ENCODE measurements at regions not wholly inside any gene's neighbourhood (a gene's known extent, or its start where the extent isn't known, plus 50 kb on each side); places are given as distances from the start of the nearest gene placed in this dataset.

- Histone ChIP-seq H3K4me3 (no peak overlapping the region), H3K9ac (ENCODE audit: insufficient read length) (no peak overlapping the region), H3K27ac (no peak overlapping the region), H3K36me3 (ENCODE audit: insufficient read depth, low read length) (no peaks in the 10 kb centered on the region), H3K9me3 (ENCODE audit: low read depth, low read length) (no peaks in the 10 kb centered on the region)
- DNase-seq (ENCODE audit: low read depth, low spot score) = no peak
- TF ChIP-seq POLR2AphosphoS5 (IDR thresholded peaks at IDR 0.05; ENCODE audit: borderline replicate concordance, low read depth, low read length) (no peak), FOXP2 (optimal IDR thresholded peaks at IDR 0.05; ENCODE audit: control extremely low read depth, extremely low read length, insufficient read depth) (no peak), EZH2 (IDR thresholded peaks at IDR 0.05) (no peak)
Observed at GRCh38 chr7:47008461-47008860, 573.5 kb downstream of the TNS3 start.

- DNase-seq (ENCODE audit: low read depth, low spot score) = no peak
- no peak overlapping the region for H3K4me3 ChIP-seq
- no peak overlapping the region for H3K9ac ChIP-seq (ENCODE audit: insufficient read length)
- H3K27ac ChIP-seq = no peak overlapping the region
- no peaks in the 10 kb centered on the region for H3K36me3 ChIP-seq (ENCODE audit: insufficient read depth, low read length)
- H3K9me3 ChIP-seq (ENCODE audit: low read depth, low read length) = no peaks in the 10 kb centered on the region
- no peak for TF ChIP-seq POLR2AphosphoS5 (IDR thresholded peaks at IDR 0.05; ENCODE audit: borderline replicate concordance, low read depth, low read length)
- TF ChIP-seq EZH2 (IDR thresholded peaks at IDR 0.05) = no peak
- TF ChIP-seq FOXP2 (optimal IDR thresholded peaks at IDR 0.05; ENCODE audit: control extremely low read depth, extremely low read length, insufficient read depth) = no peak
Observed at GRCh38 chr7:47007471-47007870, 574.4 kb downstream of the TNS3 start.

- peak; percentile 53 for DNase-seq (ENCODE audit: low read depth, low spot score)
- TF ChIP-seq POLR2AphosphoS5 (IDR thresholded peaks at IDR 0.05; ENCODE audit: borderline replicate concordance, low read depth, low read length) (no peak), FOXP2 (optimal IDR thresholded peaks at IDR 0.05; ENCODE audit: control extremely low read depth, extremely low read length, insufficient read depth) (peak; percentile 35), EZH2 (IDR thresholded peaks at IDR 0.05) (no peak)
- Histone ChIP-seq H3K9me3 (ENCODE audit: low read depth, low read length) (no peaks in the 10 kb centered on the region), H3K9ac (ENCODE audit: insufficient read length) (no peak overlapping the region), H3K4me3 (no peak overlapping the region), H3K36me3 (ENCODE audit: insufficient read depth, low read length) (no peaks in the 10 kb centered on the region), H3K27ac (no peak overlapping the region)
Observed at GRCh38 chr7:47000561-47000960, 581.4 kb downstream of the TNS3 start.

- no peak overlapping the region for H3K4me3 ChIP-seq
- no peak overlapping the region for H3K9ac ChIP-seq (ENCODE audit: insufficient read length)
- no peak for DNase-seq (ENCODE audit: low read depth, low spot score)
- no peaks in the 10 kb centered on the region for H3K36me3 ChIP-seq (ENCODE audit: insufficient read depth, low read length)
- no peaks in the 10 kb centered on the region for H3K9me3 ChIP-seq (ENCODE audit: low read depth, low read length)
- H3K27ac ChIP-seq = no peak overlapping the region
- TF ChIP-seq FOXP2 (optimal IDR thresholded peaks at IDR 0.05; ENCODE audit: control extremely low read depth, extremely low read length, insufficient read depth) (no peak), POLR2AphosphoS5 (IDR thresholded peaks at IDR 0.05; ENCODE audit: borderline replicate concordance, low read depth, low read length) (no peak)
Observed at GRCh38 chr7:46999866-47000265, 582.0 kb downstream of the TNS3 start.

- H3K4me3 ChIP-seq = no peak overlapping the region
- H3K36me3 ChIP-seq (ENCODE audit: insufficient read depth, low read length) = no peaks in the 10 kb centered on the region
- no peak overlapping the region for H3K27ac ChIP-seq
- TF ChIP-seq POLR2AphosphoS5 (IDR thresholded peaks at IDR 0.05; ENCODE audit: borderline replicate concordance, low read depth, low read length) (no peak), EZH2 (IDR thresholded peaks at IDR 0.05) (no peak), FOXP2 (optimal IDR thresholded peaks at IDR 0.05; ENCODE audit: control extremely low read depth, extremely low read length, insufficient read depth) (no peak)
- H3K9ac ChIP-seq (ENCODE audit: insufficient read length) = no peak overlapping the region
- H3K9me3 ChIP-seq (ENCODE audit: low read depth, low read length) = no peaks in the 10 kb centered on the region
- no peak for DNase-seq (ENCODE audit: low read depth, low spot score)
Observed at GRCh38 chr7:46996972-46997371, 584.9 kb downstream of the TNS3 start.

GRCh38 chr7:46993396-46993795 is 588.5 kb downstream of the TNS3 start:
- Histone ChIP-seq H3K36me3 (ENCODE audit: insufficient read depth, low read length) (no peaks in the 10 kb centered on the region), H3K9ac (ENCODE audit: insufficient read length) (no peak overlapping the region), H3K4me3 (no peak overlapping the region), H3K9me3 (ENCODE audit: low read depth, low read length) (no peaks in the 10 kb centered on the region), H3K27ac (no peak overlapping the region)
- no peak for DNase-seq (ENCODE audit: low read depth, low spot score)
- TF ChIP-seq EZH2 (IDR thresholded peaks at IDR 0.05) (no peak), FOXP2 (optimal IDR thresholded peaks at IDR 0.05; ENCODE audit: control extremely low read depth, extremely low read length, insufficient read depth) (no peak), POLR2AphosphoS5 (IDR thresholded peaks at IDR 0.05; ENCODE audit: borderline replicate concordance, low read depth, low read length) (no peak)

GRCh38 chr7:46990761-46991160 is 591.1 kb downstream of the TNS3 start:
- no peak overlapping the region for H3K4me3 ChIP-seq
- H3K36me3 ChIP-seq (ENCODE audit: insufficient read depth, low read length) = no peaks in the 10 kb centered on the region
- no peaks in the 10 kb centered on the region for H3K9me3 ChIP-seq (ENCODE audit: low read depth, low read length)
- no peak for DNase-seq (ENCODE audit: low read depth, low spot score)
- no peak overlapping the region for H3K9ac ChIP-seq (ENCODE audit: insufficient read length)
- H3K27ac ChIP-seq = no peak overlapping the region
- no peak for TF ChIP-seq POLR2AphosphoS5 (IDR thresholded peaks at IDR 0.05; ENCODE audit: borderline replicate concordance, low read depth, low read length)
- no peak for TF ChIP-seq EZH2 (IDR thresholded peaks at IDR 0.05)
- TF ChIP-seq FOXP2 (optimal IDR thresholded peaks at IDR 0.05; ENCODE audit: control extremely low read depth, extremely low read length, insufficient read depth) = no peak

- Histone ChIP-seq H3K4me3 (no peak overlapping the region), H3K9me3 (ENCODE audit: low read depth, low read length) (no peaks in the 10 kb centered on the region), H3K36me3 (ENCODE audit: insufficient read depth, low read length) (no peaks in the 10 kb centered on the region), H3K27ac (no peak overlapping the region), H3K9ac (ENCODE audit: insufficient read length) (no peak overlapping the region)
- DNase-seq (ENCODE audit: low read depth, low spot score) = no peak
- TF ChIP-seq POLR2AphosphoS5 (IDR thresholded peaks at IDR 0.05; ENCODE audit: borderline replicate concordance, low read depth, low read length) (no peak), EZH2 (IDR thresholded peaks at IDR 0.05) (no peak), FOXP2 (optimal IDR thresholded peaks at IDR 0.05; ENCODE audit: control extremely low read depth, extremely low read length, insufficient read depth) (no peak)
Observed at GRCh38 chr7:46989247-46989646, 592.7 kb downstream of the TNS3 start.

GRCh38 chr7:46982928-46983327 is 599.0 kb downstream of the TNS3 start:
- Histone ChIP-seq H3K9me3 (ENCODE audit: low read depth, low read length) (no peaks in the 10 kb centered on the region), H3K27ac (no peak overlapping the region), H3K9ac (ENCODE audit: insufficient read length) (no peak overlapping the region), H3K36me3 (ENCODE audit: insufficient read depth, low read length) (no peaks in the 10 kb centered on the region), H3K4me3 (no peak overlapping the region)
- DNase-seq (ENCODE audit: low read depth, low spot score) = no peak
- no peak for TF ChIP-seq POLR2AphosphoS5 (IDR thresholded peaks at IDR 0.05; ENCODE audit: borderline replicate concordance, low read depth, low read length)
- TF ChIP-seq FOXP2 (optimal IDR thresholded peaks at IDR 0.05; ENCODE audit: control extremely low read depth, extremely low read length, insufficient read depth) = no peak
- TF ChIP-seq EZH2 (IDR thresholded peaks at IDR 0.05) = no peak

Measured in SK-N-MC (cell line).